Sigmoid colon (tissue), 6 donors: ENCODE measurements at regions not wholly inside any gene's neighbourhood (a gene's known extent, or its start where the extent isn't known, plus 50 kb on each side); places are given as distances from the start of the nearest gene placed in this dataset.

Experiments used
- DNase-seq: peaks from one replicate; pipeline ENCODE4 v3.0.0-alpha.2; 2019
- H3K27ac ChIP-seq, 4 donors: fragments of 200-600 bp; sonication (generic); one replicate each; pipeline ENCODE4 v1.5.1; 2016 to 2019; ENCODE audit warnings: mild to moderate bottlenecking in 1 of 4
- H3K27me3 ChIP-seq, 3 donors: fragments of 200-600 bp; sonication (generic); one replicate each; pipeline ENCODE4 v1.5.1; 2019; ENCODE audit warnings: mild to moderate bottlenecking in 1 of 3
- H3K36me3 ChIP-seq, 4 donors: fragments of 200-600 bp; sonication (generic); one replicate each; pipeline ENCODE4 v1.5.1; 2016 to 2019
- H3K4me1 ChIP-seq, 4 donors: fragments of 200-600 bp; sonication (generic); one replicate each; pipeline ENCODE4 v1.5.1; 2017 to 2019
- H3K4me3 ChIP-seq, 4 donors: fragments of 200-600 bp; sonication (generic); one replicate each; pipeline ENCODE4 v1.5.1; 2017 to 2019; ENCODE audit warnings: mild to moderate bottlenecking in 2 of 4, moderate library complexity in 1 of 4
- H3K9me3 ChIP-seq, 4 donors: fragments of 200-600 bp in 3 of 4; sonication (generic) in 3 of 4; one replicate each; pipeline versions ENCODE4 v1.5.1 to v1.6.1; 2013 to 2019
- CTCF ChIP-seq, 4 experiments: fragments of 450-650 bp in 3 of 4; fragments of 200-600 bp in 1 of 4; IDR thresholded peaks; one replicate each; pipeline ENCODE4 v1.5.1; 2016 to 2019; ENCODE audit warnings: antibody characterized with exemption in 4 of 4, mild to moderate bottlenecking in 3 of 4, moderate library complexity in 2 of 4
- EP300 ChIP-seq, 4 donors: sonication (generic); formaldehyde crosslinking; IDR thresholded peaks; one replicate each; pipeline ENCODE4 v1.6.1; 2017; ENCODE audit warnings: antibody characterized with exemption in 4 of 4
- POLR2A ChIP-seq, 2 donors: fragments of 450-650 bp; IDR thresholded peaks; one replicate each; pipeline ENCODE4 v1.6.1; 2016; ENCODE audit warnings: antibody characterized with exemption in 2 of 2, mild to moderate bottlenecking in 2 of 2, moderate library complexity in 2 of 2
- POLR2AphosphoS5 ChIP-seq, 4 donors: sonication (generic); formaldehyde crosslinking; IDR thresholded peaks; one replicate each; pipeline ENCODE4 v1.6.1; 2017; ENCODE audit warnings: antibody characterized with exemption in 4 of 4
- WGBS, 2 donors: extraction: QIAGEN DNeasy Blood & Tissue Kit; methylation state at CpG; one replicate each; pipeline ENCODE4 v1.1.7; 2013; 5-methylcytosine and 5-hydroxymethylcytosine counted together
- intact Hi-C: fragments of 100-400 bp; cut with DNase I; formaldehyde crosslinking; loops from one replicate; pipeline ENCODE4 v1.15.1; 2023
- donor health status: healthy with polysubstance abuse.
- donor health status: healthy.

- H3K4me3 ChIP-seq, result no peak overlapping the region
- peaks cover 0 to 24% (median 23%) of the 10 kb centered on the region in 4 donors for H3K4me1 ChIP-seq
- intact Hi-C loops, result no loop called here
- H3K27ac ChIP-seq, result no peak overlapping the region
- H3K36me3 ChIP-seq, result no peaks in the 10 kb centered on the region
- no peak for DNase-seq
- 82 to 87% methylated on average over 6 of the region's 6 CpGs for WGBS, 2 donors
- H3K9me3 ChIP-seq, result no peaks in the 10 kb centered on the region
- no peaks in the 10 kb centered on the region for H3K27me3 ChIP-seq
- TF ChIP-seq POLR2AphosphoS5 (IDR thresholded peaks at IDR 0.05) (no peak), CTCF (IDR thresholded peaks at IDR 0.05) (no peak), POLR2A (IDR thresholded peaks at IDR 0.05) (no peak), EP300 (IDR thresholded peaks at IDR 0.05) (no peak)
These were observed 482.6 kb downstream of the ZNF608 start for GRCh38 chr5:124263680-124264491.

- TF ChIP-seq POLR2A (IDR thresholded peaks at IDR 0.05) (no peak), CTCF (IDR thresholded peaks at IDR 0.05) (no peak), EP300 (IDR thresholded peaks at IDR 0.05) (no peak), POLR2AphosphoS5 (IDR thresholded peaks at IDR 0.05) (no peak)
- DNase-seq, result no peak
- Histone ChIP-seq H3K27ac (no peak overlapping the region), H3K36me3 (no peaks in the 10 kb centered on the region), H3K9me3 (no peaks in the 10 kb centered on the region), H3K27me3 (no peaks in the 10 kb centered on the region), H3K4me3 (no peak overlapping the region), H3K4me1 (peaks cover 0 to 24% (median 23%) of the 10 kb centered on the region in 4 donors)
- intact Hi-C loops, result no loop called here
- WGBS, 2 donors, result 21 to 79% methylated on average over 1 of the region's 1 CpG
These were observed 483.4 kb downstream of the ZNF608 start for GRCh38 chr5:124262991-124263571.

GRCh38 chr5:124262470-124262869 is 484.0 kb downstream of the ZNF608 start:
- WGBS, 2 donors, result 76 to 80% methylated on average over 6 of the region's 6 CpGs
- H3K9me3 ChIP-seq, result no peaks in the 10 kb centered on the region
- no peak overlapping the region for H3K4me3 ChIP-seq
- H3K27ac ChIP-seq, result no peak overlapping the region
- intact Hi-C loops, result no loop called here
- no peak for DNase-seq
- H3K4me1 ChIP-seq, result peaks cover 0 to 24% (median 23%) of the 10 kb centered on the region in 4 donors
- no peak for TF ChIP-seq EP300 (IDR thresholded peaks at IDR 0.05)
- TF ChIP-seq CTCF (IDR thresholded peaks at IDR 0.05), result no peak
- no peak for TF ChIP-seq POLR2AphosphoS5 (IDR thresholded peaks at IDR 0.05)
- TF ChIP-seq POLR2A (IDR thresholded peaks at IDR 0.05), result no peak
- H3K27me3 ChIP-seq, result no peaks in the 10 kb centered on the region
- no peaks in the 10 kb centered on the region for H3K36me3 ChIP-seq

GRCh38 chr5:124261848-124262247 is 484.6 kb downstream of the ZNF608 start:
- no peak for DNase-seq
- WGBS, 2 donors, result 80 to 90% methylated on average over 1 of the region's 1 CpG
- intact Hi-C loops, result no loop called here
- no peaks in the 10 kb centered on the region for H3K36me3 ChIP-seq
- no peak overlapping the region for H3K27ac ChIP-seq
- no peaks in the 10 kb centered on the region for H3K9me3 ChIP-seq
- H3K4me3 ChIP-seq, result no peak overlapping the region
- TF ChIP-seq CTCF (IDR thresholded peaks at IDR 0.05), result no peak
- TF ChIP-seq EP300 (IDR thresholded peaks at IDR 0.05), result no peak
- no peak for TF ChIP-seq POLR2AphosphoS5 (IDR thresholded peaks at IDR 0.05)
- TF ChIP-seq POLR2A (IDR thresholded peaks at IDR 0.05), result no peak
- H3K27me3 ChIP-seq, result no peaks in the 10 kb centered on the region
- peaks cover 0 to 24% (median 23%) of the 10 kb centered on the region in 4 donors for H3K4me1 ChIP-seq
